Thyroid gland (tissue), 4 donors: ENCODE measurements at regions not wholly inside any gene's neighbourhood (a gene's known extent, or its start where the extent isn't known, plus 50 kb on each side); places are given as distances from the start of the nearest gene placed in this dataset.

Experiments used
- POLR2A ChIP-seq, 2 donors: fragments of 450-650 bp; IDR thresholded peaks; one replicate each; pipeline ENCODE4 v1.6.1; 2017; ENCODE audit warnings: antibody characterized with exemption in 2 of 2, mild to moderate bottlenecking in 2 of 2, moderate library complexity in 1 of 2
- TF ChIP-seq, protein P1 (sequence below), 6 experiments: fragments of 200-600 bp in 3 of 6; fragments of 450-650 bp in 3 of 6; sonication (generic) in 3 of 6; IDR thresholded peaks; one replicate each; pipeline ENCODE4 v1.5.1; 2016 to 2019; ENCODE audit warnings: antibody characterized with exemption in 6 of 6, mild to moderate bottlenecking in 2 of 6, inconsistent platforms in 1 of 6, moderate library complexity in 1 of 6

DNA sequence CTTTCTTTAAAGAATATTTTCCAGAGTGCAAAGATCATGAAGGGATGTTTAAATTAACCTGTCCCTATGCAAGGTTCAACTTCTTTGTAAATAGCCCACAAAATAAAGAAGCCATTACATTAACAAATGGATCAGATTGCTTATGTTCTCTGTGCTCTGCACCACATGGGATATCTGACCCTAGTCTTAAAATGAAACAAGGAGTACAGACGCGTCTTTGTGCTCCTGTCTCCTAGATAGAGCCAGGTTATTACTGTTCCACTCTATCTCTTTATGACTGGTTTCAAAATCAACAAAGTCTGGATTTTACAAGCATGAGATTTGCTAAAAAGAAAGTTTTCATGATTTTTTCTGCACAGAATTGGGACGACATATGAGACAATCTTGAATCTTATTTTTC lies 339.4 kb downstream of the KLF12 start:
- TF ChIP-seq, protein P1, sequence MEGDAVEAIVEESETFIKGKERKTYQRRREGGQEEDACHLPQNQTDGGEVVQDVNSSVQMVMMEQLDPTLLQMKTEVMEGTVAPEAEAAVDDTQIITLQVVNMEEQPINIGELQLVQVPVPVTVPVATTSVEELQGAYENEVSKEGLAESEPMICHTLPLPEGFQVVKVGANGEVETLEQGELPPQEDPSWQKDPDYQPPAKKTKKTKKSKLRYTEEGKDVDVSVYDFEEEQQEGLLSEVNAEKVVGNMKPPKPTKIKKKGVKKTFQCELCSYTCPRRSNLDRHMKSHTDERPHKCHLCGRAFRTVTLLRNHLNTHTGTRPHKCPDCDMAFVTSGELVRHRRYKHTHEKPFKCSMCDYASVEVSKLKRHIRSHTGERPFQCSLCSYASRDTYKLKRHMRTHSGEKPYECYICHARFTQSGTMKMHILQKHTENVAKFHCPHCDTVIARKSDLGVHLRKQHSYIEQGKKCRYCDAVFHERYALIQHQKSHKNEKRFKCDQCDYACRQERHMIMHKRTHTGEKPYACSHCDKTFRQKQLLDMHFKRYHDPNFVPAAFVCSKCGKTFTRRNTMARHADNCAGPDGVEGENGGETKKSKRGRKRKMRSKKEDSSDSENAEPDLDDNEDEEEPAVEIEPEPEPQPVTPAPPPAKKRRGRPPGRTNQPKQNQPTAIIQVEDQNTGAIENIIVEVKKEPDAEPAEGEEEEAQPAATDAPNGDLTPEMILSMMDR (IDR thresholded peaks at IDR 0.05), result no peak
- TF ChIP-seq POLR2A (IDR thresholded peaks at IDR 0.05), result no peak
